ENCODE measurements at regions not wholly inside any gene's neighbourhood (a gene's known extent, or its start where the extent isn't known, plus 50 kb on each side); places are given as distances from the start of the nearest gene placed in this dataset.

DNA sequence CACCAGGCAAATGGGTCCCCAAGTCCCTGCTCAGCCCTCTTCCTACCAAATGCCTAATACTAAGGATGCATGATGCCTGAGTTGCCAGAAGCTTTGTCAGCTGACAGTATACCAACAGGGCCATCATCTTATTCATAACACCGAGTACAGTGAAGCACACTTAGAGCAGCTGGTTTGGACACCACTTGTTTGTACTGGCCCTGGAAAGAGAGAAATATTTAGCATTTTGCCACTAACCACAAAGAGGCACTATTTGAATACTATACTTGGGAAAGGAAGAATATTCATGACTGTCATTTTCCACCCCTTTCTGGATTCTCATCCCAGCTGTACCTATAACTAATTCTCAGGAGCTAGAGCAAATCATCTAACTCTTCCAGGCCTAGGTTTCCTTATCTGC, 364.4 kb upstream of the KIF2A start:
- TF ChIP-seq CTCF (IDR thresholded peaks at IDR 0.05) (no peak), POLR2A (IDR thresholded peaks at IDR 0.05) (no peak)
- Histone ChIP-seq H3K27me3 (no peaks in the 10 kb centered on the region), H3K4me1 (no peaks in the 10 kb centered on the region), H3K36me3 (no peaks in the 10 kb centered on the region), H3K9me3 (no peaks in the 10 kb centered on the region), H3K27ac (no peak overlapping the region), H3K4me3 (no peak overlapping the region)
- no peak for DNase-seq

DNA sequence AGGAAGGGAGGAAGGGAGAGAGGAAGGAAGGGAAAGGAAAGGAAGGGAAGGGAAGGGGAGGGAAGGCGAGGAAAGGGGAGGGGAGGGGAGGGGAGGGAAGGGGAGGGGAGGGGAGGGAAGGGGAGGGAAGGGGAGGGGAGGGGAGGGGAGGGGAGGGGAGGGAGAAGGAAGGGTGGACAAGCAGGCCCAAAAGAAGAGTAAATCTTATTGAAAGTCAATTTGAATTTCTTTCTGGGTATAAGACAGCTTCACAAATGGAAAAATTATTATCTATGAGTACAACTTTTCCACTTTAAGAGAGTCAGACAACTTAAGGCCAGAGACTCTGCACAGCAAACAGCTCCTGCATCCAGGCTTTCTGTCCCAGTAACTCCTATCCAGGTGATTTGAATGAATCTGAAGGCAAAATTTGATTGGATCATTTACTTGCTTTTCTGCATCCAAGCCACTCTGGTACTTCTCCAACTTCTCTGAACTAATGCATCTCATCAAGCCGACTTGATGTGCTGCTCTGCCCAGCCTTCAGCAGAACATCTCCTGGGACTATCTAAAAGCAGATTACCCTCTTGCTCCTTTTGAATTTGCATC, 363.4 kb upstream of the KIF2A start:
- Histone ChIP-seq H3K4me3 (no peak overlapping the region), H3K27me3 (no peaks in the 10 kb centered on the region), H3K36me3 (no peaks in the 10 kb centered on the region), H3K27ac (no peak overlapping the region), H3K4me1 (no peaks in the 10 kb centered on the region), H3K9me3 (no peaks in the 10 kb centered on the region)
- DNase-seq: no peak
- TF ChIP-seq POLR2A (IDR thresholded peaks at IDR 0.05) (no peak), CTCF (IDR thresholded peaks at IDR 0.05) (no peak)

DNA sequence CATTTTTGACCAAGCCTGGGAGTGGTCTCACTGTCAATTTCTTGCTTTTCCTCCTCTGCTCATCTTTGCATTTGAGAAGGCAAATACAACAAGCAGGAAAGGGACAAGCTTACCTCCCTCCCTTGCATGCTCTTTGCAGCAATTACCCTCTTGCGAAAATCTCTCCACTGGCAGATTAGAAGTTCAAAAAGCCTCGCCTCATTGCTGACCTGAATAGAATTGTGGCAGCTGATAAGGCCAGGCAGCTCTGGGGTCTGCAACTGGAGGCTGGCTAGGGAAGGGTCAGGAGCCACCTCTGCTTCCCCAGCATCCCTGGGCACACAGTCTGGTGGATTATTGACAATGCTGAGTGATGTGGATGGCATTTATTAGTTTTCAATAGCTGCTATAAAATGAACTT, 362.3 kb upstream of the KIF2A start:
- no peaks in the 10 kb centered on the region for H3K36me3 ChIP-seq
- H3K4me1 ChIP-seq: no peaks in the 10 kb centered on the region
- TF ChIP-seq POLR2A (IDR thresholded peaks at IDR 0.05): no peak
- no peak for TF ChIP-seq CTCF (IDR thresholded peaks at IDR 0.05)
- H3K4me3 ChIP-seq: no peak overlapping the region
- DNase-seq: no peak
- no peak overlapping the region for H3K27ac ChIP-seq
- no peaks in the 10 kb centered on the region for H3K27me3 ChIP-seq
- no peaks in the 10 kb centered on the region for H3K9me3 ChIP-seq

GRCh38 chr5:61948151-61948550, 357.9 kb upstream of the KIF2A start:
- TF ChIP-seq POLR2A (IDR thresholded peaks at IDR 0.05) (no peak), CTCF (IDR thresholded peaks at IDR 0.05) (no peak)
- no peak for DNase-seq
- no peak overlapping the region for H3K27ac ChIP-seq

GRCh38 chr5:61949054-61949678, 356.8 kb upstream of the KIF2A start:
- no peaks in the 10 kb centered on the region for H3K4me1 ChIP-seq
- no peaks in the 10 kb centered on the region for H3K36me3 ChIP-seq
- H3K4me3 ChIP-seq: no peak overlapping the region
- H3K27ac ChIP-seq: no peak overlapping the region
- H3K9me3 ChIP-seq: no peaks in the 10 kb centered on the region
- H3K27me3 ChIP-seq: no peaks in the 10 kb centered on the region
- no peak for TF ChIP-seq POLR2A (IDR thresholded peaks at IDR 0.05)
- TF ChIP-seq CTCF (IDR thresholded peaks at IDR 0.05): no peak
- no peak for DNase-seq

More at GRCh38 chr5:61948151-61948550, 357.9 kb upstream of the KIF2A start:
- H3K9me3 ChIP-seq: no peaks in the 10 kb centered on the region
- H3K36me3 ChIP-seq: no peaks in the 10 kb centered on the region
- no peak overlapping the region for H3K4me3 ChIP-seq
- H3K4me1 ChIP-seq: no peaks in the 10 kb centered on the region
- no peaks in the 10 kb centered on the region for H3K27me3 ChIP-seq
